ENCODE measurements at regions not wholly inside any gene's neighbourhood (a gene's known extent, or its start where the extent isn't known, plus 50 kb on each side); places are given as distances from the start of the nearest gene placed in this dataset.

DNA sequence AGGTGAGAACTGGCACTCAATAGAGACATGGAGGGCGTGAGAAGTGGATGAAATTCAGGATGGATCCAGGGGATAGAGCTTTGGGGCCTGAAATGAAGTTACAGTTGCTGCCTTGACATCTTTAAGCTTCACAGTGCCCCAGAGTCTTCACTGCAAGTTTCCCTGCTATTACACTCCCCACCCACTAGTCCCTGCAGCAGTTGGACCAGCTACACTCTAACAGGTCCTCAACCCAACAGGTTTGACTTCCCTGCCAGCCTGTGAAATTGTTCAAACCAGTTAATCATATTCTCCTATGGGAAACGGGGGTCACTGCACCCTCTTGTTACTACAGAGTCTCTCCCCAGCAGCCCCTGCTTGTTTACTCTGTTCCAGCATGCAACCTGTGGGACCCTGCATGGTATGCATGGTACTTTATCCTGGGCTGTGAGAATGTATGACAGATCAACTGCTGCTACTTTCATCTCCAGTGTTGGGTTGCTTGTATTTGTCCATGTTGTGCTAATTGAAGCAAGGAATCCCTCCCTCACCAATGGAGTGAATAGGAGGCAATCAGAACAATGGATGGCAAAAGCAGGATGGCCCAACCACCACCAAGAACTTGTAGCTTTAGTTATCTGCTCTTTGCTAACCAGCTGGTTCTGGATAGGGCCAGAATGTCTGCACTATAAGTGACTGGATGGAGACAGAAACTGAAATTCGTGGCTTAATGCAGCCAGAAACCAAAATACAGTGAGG lies 314.2 kb downstream of the OLFM4 start:
- Histone ChIP-seq H3K9me3 (no peaks in the 10 kb centered on the region), H3K27ac (no peak overlapping the region), H3K4me3 (no peak overlapping the region), H3K36me3 (no peaks in the 10 kb centered on the region), H3K4me1 (no peaks in the 10 kb centered on the region), H3K27me3 (no peaks in the 10 kb centered on the region)
- DNase-seq (ENCODE audit: extremely low spot score in 2 of 2) = no peak
- intact Hi-C loops (cut with DNase I) = no loop called here
- TF ChIP-seq POLR2AphosphoS5 (IDR thresholded peaks at IDR 0.05; ENCODE audit: insufficient read depth in 1 of 2, low read depth in 1 of 2) (no peak), POLR2A (IDR thresholded peaks at IDR 0.05) (no peak)
- TF ChIP-seq, protein P1, sequence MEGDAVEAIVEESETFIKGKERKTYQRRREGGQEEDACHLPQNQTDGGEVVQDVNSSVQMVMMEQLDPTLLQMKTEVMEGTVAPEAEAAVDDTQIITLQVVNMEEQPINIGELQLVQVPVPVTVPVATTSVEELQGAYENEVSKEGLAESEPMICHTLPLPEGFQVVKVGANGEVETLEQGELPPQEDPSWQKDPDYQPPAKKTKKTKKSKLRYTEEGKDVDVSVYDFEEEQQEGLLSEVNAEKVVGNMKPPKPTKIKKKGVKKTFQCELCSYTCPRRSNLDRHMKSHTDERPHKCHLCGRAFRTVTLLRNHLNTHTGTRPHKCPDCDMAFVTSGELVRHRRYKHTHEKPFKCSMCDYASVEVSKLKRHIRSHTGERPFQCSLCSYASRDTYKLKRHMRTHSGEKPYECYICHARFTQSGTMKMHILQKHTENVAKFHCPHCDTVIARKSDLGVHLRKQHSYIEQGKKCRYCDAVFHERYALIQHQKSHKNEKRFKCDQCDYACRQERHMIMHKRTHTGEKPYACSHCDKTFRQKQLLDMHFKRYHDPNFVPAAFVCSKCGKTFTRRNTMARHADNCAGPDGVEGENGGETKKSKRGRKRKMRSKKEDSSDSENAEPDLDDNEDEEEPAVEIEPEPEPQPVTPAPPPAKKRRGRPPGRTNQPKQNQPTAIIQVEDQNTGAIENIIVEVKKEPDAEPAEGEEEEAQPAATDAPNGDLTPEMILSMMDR (IDR thresholded peaks at IDR 0.05) = no peak

DNA sequence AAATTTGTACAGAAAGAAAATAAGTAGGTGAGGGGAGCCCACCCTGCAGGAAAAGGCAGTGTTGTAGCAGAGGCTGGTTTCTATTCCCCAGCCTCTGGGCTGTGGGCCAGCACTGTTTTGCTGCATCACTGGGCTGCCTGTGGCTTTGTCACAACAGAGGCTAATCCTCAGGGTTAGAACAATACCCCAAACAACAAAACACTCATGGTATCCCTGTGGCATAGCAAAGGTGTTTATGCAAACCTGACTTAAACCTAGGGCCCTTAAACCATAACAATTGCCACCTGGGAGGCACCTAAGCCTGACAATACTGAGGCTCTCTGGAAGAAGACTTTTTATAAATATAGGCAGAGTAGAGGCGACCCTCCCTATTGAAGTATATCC lies 314.7 kb downstream of the OLFM4 start:
- H3K4me1 ChIP-seq = no peaks in the 10 kb centered on the region
- H3K27ac ChIP-seq = no peak overlapping the region
- no peaks in the 10 kb centered on the region for H3K9me3 ChIP-seq
- TF ChIP-seq, protein P1 (IDR thresholded peaks at IDR 0.05) = no peak
- TF ChIP-seq POLR2A (IDR thresholded peaks at IDR 0.05) (no peak), POLR2AphosphoS5 (IDR thresholded peaks at IDR 0.05; ENCODE audit: insufficient read depth in 1 of 2, low read depth in 1 of 2) (no peak)
- DNase-seq (ENCODE audit: extremely low spot score in 2 of 2) = no peak
- H3K27me3 ChIP-seq = no peaks in the 10 kb centered on the region
- no peak overlapping the region for H3K4me3 ChIP-seq
- intact Hi-C loops (cut with DNase I) = no loop called here
- H3K36me3 ChIP-seq = no peaks in the 10 kb centered on the region

DNA sequence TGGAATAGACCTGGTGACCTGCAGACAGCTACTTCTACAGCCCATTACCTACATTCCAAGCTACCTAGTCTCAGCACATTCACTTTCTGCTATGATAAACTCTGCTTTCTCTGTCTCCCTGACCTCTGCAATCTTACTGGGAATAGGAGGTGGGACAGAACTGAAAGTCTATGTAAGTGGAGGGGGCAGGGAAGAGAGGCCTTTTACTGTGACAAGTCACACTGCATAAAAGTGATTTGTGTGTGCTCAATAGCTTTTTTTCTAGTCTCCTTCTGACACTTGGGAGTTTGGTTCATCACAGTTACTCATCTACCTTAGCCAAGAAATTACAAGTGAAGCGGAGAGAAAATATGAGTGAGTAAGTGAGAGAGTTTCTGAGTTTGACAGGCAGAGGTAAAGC lies 322.4 kb downstream of the OLFM4 start:
- Histone ChIP-seq H3K36me3 (no peaks in the 10 kb centered on the region), H3K4me3 (no peak overlapping the region), H3K27me3 (no peaks in the 10 kb centered on the region), H3K9me3 (no peaks in the 10 kb centered on the region), H3K27ac (no peak overlapping the region), H3K4me1 (no peaks in the 10 kb centered on the region)
- TF ChIP-seq, protein P1 (IDR thresholded peaks at IDR 0.05) = no peak
- TF ChIP-seq POLR2AphosphoS5 (IDR thresholded peaks at IDR 0.05; ENCODE audit: insufficient read depth in 1 of 2, low read depth in 1 of 2) = no peak
- no peak for TF ChIP-seq POLR2A (IDR thresholded peaks at IDR 0.05)
- intact Hi-C loops (cut with DNase I) = no loop called here
- no peak for DNase-seq (ENCODE audit: extremely low spot score in 2 of 2)

DNA sequence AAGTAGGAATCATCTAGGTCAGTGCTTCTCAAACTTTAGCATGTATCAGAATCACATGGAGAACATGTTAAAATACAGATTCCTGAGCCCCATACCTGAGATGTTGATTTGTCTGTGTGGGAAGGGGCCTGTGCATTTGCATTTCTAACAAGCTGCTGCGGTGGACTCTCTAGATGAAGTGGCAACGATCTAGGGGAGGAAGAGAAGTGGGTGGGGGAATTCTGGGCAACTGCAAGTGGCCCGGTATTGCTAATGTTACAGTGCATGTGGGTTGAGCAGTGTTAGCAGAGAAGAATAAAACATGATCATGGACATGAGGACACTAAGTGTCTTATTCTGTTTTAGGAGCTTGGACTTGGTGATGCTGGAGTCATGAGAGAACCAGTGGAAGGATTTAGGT lies 329.0 kb downstream of the OLFM4 start:
- H3K9me3 ChIP-seq = no peaks in the 10 kb centered on the region
- H3K4me1 ChIP-seq = no peaks in the 10 kb centered on the region
- H3K36me3 ChIP-seq = no peaks in the 10 kb centered on the region
- intact Hi-C loops (cut with DNase I) = no loop called here
- H3K27me3 ChIP-seq = no peaks in the 10 kb centered on the region
- no peak overlapping the region for H3K4me3 ChIP-seq
- H3K27ac ChIP-seq = no peak overlapping the region
- TF ChIP-seq, protein P1 (IDR thresholded peaks at IDR 0.05) = no peak
- TF ChIP-seq POLR2A (IDR thresholded peaks at IDR 0.05) (no peak), POLR2AphosphoS5 (IDR thresholded peaks at IDR 0.05; ENCODE audit: insufficient read depth in 1 of 2, low read depth in 1 of 2) (no peak)
- no peak for DNase-seq (ENCODE audit: extremely low spot score in 2 of 2)

DNA sequence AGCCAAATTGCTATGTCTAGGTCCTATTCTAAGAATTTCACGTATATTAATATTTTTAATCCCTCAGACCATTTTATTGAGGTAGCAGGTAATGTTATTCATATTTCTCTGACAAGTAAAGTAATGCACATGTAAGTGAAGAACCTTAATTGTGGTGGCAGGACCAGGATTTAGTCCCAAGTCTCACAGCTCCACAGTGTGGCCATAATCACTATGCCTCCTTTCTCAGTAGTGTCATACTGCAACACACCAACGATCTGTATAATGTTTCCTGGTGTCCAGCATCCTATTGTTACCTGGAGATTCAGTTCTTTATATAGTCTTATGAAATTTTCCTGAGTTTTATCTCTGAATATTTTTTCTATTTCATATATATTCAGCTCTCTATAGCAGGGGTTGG lies 340.3 kb downstream of the OLFM4 start:
- TF ChIP-seq POLR2A (IDR thresholded peaks at IDR 0.05) = no peak
- no peak overlapping the region for H3K4me3 ChIP-seq
- no peak overlapping the region for H3K27ac ChIP-seq
- no peaks in the 10 kb centered on the region for H3K36me3 ChIP-seq
- intact Hi-C loops (cut with DNase I) = no loop called here
- H3K27me3 ChIP-seq = no peaks in the 10 kb centered on the region
- H3K4me1 ChIP-seq = no peaks in the 10 kb centered on the region
- DNase-seq (ENCODE audit: extremely low spot score in 2 of 2) = no peak
- H3K9me3 ChIP-seq = no peaks in the 10 kb centered on the region
